GM19043 (cell line): ENCODE measurements at regions not wholly inside any gene's neighbourhood (a gene's known extent, or its start where the extent isn't known, plus 50 kb on each side); places are given as distances from the start of the nearest gene placed in this dataset.
A peak's percentile ranks its signal among the peaks of the same experiment; 100 is the strongest.

Experiments used
- ATAC-seq: cut with Tn5 transposase; IDR thresholded peaks from one replicate; pipeline ENCODE4 v1.9.1; 2021; ENCODE audit warnings: low read depth; ENCODE audit not compliant: unreplicated experiment

GRCh38 chr11:86193297-86194095, 51.1 kb upstream of the EED start:
- ATAC-seq = peak; percentile 95

DNA sequence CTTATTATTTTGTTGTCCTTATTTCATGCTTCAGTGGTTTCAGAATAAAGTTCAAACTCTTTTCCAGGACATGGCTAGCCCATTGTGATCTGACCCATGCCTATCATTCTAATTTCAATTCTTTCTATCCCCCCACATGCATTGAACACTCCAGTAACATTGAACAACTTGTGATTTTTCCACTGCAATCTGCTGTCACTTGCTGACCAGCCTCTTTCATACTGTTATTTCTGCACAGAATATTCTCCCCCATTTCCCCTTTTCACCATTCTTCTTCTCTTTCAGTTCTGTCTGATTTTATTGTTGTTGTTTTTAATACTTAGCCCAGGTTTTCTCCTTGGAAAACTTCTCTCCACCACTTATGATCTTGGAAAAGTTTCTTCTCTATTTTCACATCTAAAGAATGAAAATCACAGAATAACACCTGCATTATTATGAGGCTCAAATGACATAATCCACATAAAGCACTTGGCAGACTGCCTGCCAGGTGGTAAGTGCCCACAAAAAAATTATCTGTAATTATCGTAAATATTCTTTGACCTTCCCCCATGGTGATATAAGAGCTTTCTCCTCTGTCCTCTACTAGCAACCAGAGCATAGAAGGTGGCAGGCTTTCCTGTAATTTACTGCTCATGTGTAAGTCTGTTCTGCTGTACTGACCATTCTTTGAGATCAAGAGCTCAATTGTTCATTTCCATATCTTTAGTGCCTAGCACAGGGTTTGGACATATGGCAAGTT, 51.9 kb upstream of the EED start:
- peak; percentile 3 for ATAC-seq

GRCh38 chr11:86191874-86192273, 52.7 kb upstream of the EED start:
- no peak for ATAC-seq

DNA sequence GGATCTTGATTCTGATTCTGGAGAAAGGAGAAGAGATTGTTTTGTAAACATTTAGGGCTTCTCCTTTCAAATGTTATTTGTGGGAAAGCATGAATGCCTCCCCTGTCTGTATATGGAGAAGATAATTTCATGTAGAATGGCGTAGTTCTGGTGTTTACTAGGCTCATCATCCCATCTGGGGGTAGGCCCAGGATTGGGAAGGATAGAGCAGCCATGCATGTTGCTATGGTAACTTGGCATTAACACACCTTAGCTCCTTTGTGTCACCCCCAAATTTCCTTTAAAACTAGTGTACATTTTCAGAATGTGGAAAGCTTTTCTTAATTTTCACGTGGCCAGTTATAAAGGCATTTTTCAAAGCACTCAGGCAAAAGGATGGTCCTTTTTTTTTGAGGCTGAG, 57.5 kb upstream of the EED start:
- ATAC-seq = no peak

DNA sequence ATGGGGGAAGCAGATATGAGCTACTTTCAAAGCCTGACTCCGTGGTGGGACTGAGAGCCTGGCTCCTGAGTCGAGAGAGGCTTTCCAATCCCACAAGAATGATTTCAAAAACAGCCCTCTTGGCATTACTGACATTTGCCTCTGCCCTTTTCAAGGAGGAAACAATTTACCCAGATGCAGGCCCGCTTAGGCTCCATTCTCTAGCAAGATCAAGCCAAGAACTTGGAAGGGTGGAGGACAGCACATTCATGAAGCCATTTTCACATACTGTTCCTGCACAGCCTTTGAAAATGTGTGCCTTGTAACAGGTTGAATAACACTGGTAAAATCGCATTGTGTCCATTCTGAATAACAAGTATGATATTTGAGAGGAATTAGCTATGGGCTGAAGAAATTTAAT, 58.2 kb upstream of the EED start:
- ATAC-seq = no peak

- no peak for ATAC-seq
Observed at GRCh38 chr11:86185381-86185750, 59.2 kb upstream of the EED start.

DNA sequence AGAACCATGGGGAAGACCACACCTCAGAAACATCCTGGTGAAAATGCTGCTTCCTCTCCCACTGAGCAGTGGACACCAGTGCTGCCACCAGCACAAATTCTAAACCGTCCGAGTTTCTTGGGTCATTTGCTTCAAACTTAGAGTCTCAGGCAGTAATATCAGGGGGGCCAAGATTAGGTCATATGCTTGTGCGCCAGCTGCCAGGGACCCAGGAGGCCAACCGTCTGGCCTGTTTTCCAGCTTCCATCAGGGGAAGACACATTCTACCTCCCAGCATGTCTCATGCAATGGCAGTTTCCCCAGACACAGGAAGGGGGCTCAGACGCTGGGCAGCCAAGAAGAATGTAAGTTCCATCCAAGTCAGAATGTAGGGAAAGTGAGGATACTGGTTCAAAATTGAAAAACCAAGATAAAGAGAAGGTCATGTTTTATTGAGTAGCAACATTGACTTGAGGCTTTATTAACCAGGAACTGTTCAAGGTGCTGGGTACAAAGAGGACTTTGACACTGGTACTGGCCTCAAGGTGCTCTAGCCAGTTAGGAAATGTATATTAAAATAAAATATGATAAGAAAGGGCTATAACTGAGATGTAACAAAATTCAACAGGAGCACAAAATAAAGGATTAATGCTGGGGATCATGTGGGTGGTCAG, 59.7 kb upstream of the EED start:
- ATAC-seq = no peak

DNA sequence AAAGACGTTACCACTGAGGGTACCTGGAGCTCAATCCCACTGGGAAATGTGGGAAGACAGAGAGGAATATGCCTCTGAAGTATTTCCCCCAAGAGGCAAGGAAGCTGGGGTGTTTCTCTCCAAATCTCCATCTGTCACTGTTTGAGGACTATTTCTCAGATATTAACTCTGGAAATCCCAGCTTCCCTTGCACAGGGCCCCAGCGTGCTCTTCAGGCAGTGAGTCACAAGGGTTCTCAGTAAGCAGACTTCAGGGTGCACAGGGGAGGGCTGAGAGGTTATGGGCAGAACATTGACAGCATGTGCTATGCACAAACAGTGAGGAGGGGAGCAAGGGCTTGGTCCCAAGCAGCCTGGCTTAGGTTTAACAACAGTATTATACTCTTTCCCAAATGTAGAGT, 60.9 kb upstream of the EED start:
- ATAC-seq = no peak

DNA sequence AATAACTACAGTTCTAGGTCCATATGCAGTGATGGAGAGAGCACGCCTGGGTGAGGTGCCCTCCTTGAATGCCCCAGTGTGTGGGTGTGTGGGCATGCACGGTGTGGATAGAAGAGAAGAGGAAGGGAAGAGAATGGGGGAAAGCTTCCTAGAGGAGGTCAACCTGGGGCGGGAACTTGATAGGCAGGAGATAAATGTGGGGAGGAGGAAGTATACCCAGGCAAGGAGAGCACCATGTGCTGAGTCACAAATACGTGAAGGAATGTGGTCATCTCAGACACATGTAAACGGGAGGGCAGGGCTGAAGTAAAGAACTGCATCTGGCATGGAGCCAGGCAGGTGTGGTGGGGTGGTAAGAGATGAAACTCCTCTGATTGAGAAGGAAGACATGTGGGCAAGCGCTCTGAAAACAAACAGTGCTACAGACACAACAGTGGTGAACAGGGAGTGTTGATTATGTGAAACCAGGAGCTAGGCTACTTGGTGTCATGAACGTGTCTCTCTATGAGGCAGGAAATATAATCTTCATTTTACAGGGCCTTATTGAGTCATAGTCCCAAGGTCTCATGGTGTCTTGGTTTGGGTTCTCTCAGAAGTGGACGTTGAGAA, 61.5 kb upstream of the EED start:
- ATAC-seq = peak; percentile 83

DNA sequence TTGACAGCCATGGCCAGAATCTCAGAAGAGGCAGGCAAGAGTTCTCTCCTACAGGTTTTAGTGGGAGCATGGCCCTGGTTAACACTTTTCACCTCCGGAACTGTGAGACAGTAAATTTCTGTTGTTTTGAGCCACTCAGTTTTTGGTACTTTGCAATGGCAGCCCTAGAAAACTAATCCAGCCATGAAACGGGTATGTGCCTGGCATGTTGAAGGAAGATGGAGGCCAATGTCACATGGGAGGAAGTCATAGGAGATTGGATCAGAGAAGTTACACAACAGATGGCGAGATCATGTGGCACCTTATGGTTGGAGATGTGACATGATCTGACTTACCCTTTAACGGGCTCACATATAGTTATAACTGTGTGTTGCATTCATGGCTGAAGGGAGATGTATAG, 63.2 kb upstream of the EED start:
- no peak for ATAC-seq

DNA sequence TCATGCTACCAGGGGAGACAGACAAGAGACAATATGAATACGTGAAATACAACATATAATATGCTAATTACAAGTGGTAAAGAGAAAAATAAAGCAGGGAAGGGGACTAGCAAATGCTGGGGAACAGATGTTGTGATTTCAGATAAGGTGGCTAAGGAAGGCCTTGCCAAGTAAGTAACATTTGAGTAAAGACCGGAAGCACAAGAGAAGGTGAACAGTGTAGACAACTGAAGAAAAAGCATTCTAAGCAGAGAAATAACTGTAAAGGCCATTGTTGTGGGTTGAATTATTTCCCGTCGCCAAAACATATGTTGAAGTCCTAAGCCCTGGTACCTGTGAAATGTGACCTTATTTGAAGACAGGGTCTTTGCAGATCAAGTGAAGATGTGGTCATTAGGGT, 63.7 kb upstream of the EED start:
- ATAC-seq = no peak

DNA sequence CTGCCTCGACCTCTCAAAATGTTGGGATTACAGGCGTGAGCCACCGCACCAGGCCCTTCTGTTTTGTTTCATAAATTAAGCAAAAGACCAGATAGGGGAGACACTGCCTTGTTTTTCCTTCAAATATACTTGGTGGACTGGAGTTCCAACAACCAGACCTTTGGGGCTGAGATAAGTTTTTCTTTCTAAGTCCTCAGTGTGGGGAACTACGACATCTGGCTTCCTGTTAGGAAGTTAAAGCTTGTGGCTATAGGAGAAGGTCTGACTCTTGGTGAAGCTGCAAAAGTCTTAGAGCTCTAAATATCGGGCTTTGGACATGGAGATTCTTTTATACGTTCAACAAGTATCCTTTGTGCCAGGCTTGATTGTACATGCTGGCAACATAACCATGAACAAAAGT, 64.1 kb upstream of the EED start:
- ATAC-seq = no peak

DNA sequence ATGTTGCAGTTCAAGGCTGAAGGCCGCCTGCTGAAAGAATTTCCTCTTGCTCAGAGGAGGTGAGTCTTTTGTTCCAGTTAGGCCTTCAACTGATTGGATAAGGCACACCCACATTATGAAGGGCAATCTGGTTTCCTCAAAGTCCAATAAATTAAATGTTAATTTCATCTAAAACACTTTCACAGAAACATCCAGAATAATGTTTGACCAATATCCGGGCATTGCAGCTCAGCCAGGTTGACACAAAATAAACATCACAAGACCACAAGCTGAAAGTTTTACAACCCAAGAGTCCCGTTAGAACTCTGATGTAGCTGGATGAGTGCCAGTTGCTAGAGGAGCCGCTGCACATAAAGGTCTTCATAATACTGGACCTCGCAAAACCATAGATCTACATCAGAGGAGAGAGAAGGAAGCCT, 64.9 kb upstream of the EED start:
- no peak for ATAC-seq

DNA sequence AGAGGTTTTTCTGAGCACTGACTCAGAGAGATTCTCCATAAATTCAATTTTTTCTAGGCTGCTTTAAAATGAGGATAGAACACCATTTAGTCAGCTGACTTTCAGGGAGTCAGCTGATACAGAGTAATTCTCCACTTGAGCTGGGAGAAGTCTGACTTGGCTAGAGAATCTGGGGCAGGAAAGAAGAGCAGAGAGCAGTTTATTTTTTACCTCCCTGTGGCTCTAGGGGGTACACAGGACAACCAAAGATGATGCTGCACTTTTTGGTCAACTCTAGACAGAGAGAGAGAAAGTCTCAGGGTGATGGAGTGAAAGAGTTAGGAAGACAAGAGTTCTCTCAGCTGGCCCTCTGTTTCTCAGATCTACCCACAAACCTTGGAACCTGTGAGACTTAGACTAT, 67.3 kb upstream of the EED start:
- no peak for ATAC-seq

GRCh38 chr11:86176165-86176884, 68.2 kb upstream of the EED start:
- peak; percentile 62 for ATAC-seq

DNA sequence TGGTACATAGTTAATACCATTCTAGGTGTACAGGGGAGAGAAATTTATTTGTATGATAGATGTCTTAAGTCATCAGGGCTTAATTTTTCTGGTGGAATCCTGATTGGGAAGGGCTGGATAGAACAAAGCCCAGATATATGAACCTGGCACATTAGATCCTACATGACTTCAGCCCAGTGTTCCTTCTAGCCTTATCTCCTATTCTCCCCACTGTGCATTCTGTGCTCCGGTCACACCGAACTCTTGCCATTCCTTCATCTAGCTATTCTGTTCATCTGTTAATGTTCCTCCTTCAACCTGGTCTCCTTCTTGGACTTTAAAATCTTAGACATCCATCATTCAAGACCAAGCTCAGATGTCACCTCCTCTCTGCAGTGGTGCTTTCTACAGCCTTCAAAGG, 68.9 kb upstream of the EED start:
- no peak for ATAC-seq

GRCh38 chr11:86175191-86175590, 69.4 kb upstream of the EED start:
- ATAC-seq = no peak

DNA sequence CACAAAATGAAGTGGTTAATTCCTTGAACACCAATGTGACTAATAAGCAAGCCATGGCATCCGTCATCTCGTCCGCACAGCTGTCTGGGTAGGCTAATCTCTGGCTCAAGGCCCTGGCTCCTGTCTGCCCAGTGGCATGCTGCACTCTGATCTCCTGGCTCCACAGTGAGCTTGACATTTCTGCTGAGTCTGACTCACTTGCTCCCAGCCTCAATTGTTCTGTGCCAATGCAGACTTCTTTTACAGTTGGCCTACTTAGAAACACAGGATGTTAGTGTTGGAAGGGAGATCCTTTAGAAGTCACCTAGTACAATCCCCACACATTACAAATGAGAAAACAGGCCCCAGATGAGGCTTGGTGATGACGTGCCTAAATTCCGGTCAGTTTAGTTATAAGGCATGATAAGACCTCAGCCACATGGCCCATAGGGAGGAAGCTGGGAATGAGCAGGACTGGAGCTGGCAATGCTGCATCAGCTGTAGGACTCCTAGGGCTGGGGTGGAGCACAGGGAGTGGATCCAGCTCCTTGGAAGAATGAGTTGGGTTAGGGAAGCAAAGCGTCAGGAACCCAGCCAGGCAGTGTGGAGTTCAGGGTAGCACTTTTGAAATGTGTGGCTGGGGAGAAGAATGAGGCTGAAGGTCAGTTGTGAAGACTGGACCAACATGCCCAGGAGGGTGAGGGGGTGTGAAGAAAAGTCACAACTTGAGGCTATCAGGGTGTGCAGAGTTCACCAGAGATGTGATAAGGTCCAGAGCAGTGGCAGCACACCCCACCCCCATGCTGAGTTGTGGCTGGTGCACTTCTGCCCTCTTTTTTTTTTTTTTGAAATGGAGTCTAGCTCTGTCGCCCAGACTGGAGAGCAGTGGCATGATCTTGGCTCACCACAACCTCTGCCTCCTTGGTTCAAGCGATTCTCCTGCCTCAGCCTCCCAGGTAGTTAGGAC, 70.2 kb upstream of the EED start:
- ATAC-seq = no peak

- no peak for ATAC-seq
Observed at GRCh38 chr11:86172894-86173293, 71.7 kb upstream of the EED start.

GRCh38 chr11:86171627-86172026, 72.9 kb upstream of the EED start:
- ATAC-seq = no peak
